H1 (cell line): ENCODE measurements at regions not wholly inside any gene's neighbourhood (a gene's known extent, or its start where the extent isn't known, plus 50 kb on each side); places are given as distances from the start of the nearest gene placed in this dataset.

Experiments
- EZH2 ChIP-seq: fragments of 200-600 bp; sonication (generic); IDR thresholded peaks from 2 replicates; pipeline ENCODE4 v1.7.1; 2012; ENCODE audit warnings: low read depth, mild to moderate bottlenecking, moderate library complexity, low read length, inconsistent platforms; ENCODE audit not compliant: severe bottlenecking
- FOSL1 ChIP-seq: IDR thresholded peaks from 2 replicates; pipeline ENCODE4 v1.6.1; 2011; ENCODE audit warnings: mild to moderate bottlenecking, low read depth, low read length, moderate library complexity; ENCODE audit not compliant: insufficient read depth
- JUN ChIP-seq: IDR thresholded peaks from 2 replicates; pipeline ENCODE4 v1.6.1; 2011; ENCODE audit warnings: low read depth, mild to moderate bottlenecking, improper control_type of control experiment, low read length
- RBBP5 ChIP-seq: IDR thresholded peaks from 2 replicates; pipeline ENCODE4 v1.7.1; 2012; ENCODE audit warnings: low read depth, mild to moderate bottlenecking, inconsistent platforms, low read length, moderate library complexity, borderline replicate concordance
- RXRA ChIP-seq: IDR thresholded peaks from 2 replicates; pipeline ENCODE4 v1.6.1; 2011; ENCODE audit warnings: low read depth, mild to moderate bottlenecking, low read length, moderate library complexity; ENCODE audit not compliant: insufficient read depth
- SUZ12 ChIP-seq: fragments of 200-600 bp; sonication (generic); IDR thresholded peaks from 2 replicates; pipeline ENCODE4 v1.6.1; 2012; ENCODE audit warnings: mild to moderate bottlenecking, inconsistent platforms, low read length, moderate library complexity, mixed read lengths
- TF ChIP-seq, protein P1 (sequence below): fragments of 300-600 bp; sonication (generic); IDR thresholded peaks from 2 replicates; pipeline ENCODE4 v1.7.1; 2012; ENCODE audit warnings: low read length, moderate library complexity, mild to moderate bottlenecking, inconsistent platforms; ENCODE audit not compliant: insufficient replicate concordance

DNA sequence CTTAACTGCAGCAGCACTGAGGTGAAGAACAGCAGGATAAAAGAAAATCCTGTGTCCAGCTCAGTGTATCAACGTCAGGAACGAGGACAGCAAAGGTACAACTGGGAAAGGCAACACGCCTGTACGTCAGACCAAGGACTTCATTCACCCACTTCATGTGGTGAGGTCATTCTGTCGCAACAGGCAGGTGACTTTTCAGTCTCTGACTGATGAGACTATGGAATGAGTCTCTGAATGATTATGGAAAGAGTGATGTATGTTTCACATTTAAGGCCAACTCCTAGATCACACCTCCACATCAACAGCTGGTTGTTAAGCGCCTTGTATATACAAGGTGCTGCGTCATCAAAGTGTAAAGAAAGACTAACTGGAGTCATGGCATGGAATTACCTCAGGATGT, 297.6 kb upstream of the SP8 start (continued):
- TF ChIP-seq EZH2 (no peak), SUZ12 (no peak), RBBP5 (no peak), FOSL1 (no peak), RXRA (no peak), JUN (no peak)
- TF ChIP-seq, protein P1, sequence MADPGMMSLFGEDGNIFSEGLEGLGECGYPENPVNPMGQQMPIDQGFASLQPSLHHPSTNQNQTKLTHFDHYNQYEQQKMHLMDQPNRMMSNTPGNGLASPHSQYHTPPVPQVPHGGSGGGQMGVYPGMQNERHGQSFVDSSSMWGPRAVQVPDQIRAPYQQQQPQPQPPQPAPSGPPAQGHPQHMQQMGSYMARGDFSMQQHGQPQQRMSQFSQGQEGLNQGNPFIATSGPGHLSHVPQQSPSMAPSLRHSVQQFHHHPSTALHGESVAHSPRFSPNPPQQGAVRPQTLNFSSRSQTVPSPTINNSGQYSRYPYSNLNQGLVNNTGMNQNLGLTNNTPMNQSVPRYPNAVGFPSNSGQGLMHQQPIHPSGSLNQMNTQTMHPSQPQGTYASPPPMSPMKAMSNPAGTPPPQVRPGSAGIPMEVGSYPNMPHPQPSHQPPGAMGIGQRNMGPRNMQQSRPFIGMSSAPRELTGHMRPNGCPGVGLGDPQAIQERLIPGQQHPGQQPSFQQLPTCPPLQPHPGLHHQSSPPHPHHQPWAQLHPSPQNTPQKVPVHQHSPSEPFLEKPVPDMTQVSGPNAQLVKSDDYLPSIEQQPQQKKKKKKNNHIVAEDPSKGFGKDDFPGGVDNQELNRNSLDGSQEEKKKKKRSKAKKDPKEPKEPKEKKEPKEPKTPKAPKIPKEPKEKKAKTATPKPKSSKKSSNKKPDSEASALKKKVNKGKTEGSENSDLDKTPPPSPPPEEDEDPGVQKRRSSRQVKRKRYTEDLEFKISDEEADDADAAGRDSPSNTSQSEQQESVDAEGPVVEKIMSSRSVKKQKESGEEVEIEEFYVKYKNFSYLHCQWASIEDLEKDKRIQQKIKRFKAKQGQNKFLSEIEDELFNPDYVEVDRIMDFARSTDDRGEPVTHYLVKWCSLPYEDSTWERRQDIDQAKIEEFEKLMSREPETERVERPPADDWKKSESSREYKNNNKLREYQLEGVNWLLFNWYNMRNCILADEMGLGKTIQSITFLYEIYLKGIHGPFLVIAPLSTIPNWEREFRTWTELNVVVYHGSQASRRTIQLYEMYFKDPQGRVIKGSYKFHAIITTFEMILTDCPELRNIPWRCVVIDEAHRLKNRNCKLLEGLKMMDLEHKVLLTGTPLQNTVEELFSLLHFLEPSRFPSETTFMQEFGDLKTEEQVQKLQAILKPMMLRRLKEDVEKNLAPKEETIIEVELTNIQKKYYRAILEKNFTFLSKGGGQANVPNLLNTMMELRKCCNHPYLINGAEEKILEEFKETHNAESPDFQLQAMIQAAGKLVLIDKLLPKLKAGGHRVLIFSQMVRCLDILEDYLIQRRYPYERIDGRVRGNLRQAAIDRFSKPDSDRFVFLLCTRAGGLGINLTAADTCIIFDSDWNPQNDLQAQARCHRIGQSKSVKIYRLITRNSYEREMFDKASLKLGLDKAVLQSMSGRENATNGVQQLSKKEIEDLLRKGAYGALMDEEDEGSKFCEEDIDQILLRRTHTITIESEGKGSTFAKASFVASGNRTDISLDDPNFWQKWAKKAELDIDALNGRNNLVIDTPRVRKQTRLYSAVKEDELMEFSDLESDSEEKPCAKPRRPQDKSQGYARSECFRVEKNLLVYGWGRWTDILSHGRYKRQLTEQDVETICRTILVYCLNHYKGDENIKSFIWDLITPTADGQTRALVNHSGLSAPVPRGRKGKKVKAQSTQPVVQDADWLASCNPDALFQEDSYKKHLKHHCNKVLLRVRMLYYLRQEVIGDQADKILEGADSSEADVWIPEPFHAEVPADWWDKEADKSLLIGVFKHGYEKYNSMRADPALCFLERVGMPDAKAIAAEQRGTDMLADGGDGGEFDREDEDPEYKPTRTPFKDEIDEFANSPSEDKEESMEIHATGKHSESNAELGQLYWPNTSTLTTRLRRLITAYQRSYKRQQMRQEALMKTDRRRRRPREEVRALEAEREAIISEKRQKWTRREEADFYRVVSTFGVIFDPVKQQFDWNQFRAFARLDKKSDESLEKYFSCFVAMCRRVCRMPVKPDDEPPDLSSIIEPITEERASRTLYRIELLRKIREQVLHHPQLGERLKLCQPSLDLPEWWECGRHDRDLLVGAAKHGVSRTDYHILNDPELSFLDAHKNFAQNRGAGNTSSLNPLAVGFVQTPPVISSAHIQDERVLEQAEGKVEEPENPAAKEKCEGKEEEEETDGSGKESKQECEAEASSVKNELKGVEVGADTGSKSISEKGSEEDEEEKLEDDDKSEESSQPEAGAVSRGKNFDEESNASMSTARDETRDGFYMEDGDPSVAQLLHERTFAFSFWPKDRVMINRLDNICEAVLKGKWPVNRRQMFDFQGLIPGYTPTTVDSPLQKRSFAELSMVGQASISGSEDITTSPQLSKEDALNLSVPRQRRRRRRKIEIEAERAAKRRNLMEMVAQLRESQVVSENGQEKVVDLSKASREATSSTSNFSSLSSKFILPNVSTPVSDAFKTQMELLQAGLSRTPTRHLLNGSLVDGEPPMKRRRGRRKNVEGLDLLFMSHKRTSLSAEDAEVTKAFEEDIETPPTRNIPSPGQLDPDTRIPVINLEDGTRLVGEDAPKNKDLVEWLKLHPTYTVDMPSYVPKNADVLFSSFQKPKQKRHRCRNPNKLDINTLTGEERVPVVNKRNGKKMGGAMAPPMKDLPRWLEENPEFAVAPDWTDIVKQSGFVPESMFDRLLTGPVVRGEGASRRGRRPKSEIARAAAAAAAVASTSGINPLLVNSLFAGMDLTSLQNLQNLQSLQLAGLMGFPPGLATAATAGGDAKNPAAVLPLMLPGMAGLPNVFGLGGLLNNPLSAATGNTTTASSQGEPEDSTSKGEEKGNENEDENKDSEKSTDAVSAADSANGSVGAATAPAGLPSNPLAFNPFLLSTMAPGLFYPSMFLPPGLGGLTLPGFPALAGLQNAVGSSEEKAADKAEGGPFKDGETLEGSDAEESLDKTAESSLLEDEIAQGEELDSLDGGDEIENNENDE, result no peak
